GM19438 (cell line): ENCODE measurements at regions not wholly inside any gene's neighbourhood (a gene's known extent, or its start where the extent isn't known, plus 50 kb on each side); places are given as distances from the start of the nearest gene placed in this dataset.
"Not testable (repeated sequence)": the region's sequence is repeated elsewhere in the genome, so short reads cannot be mapped to it uniquely, and the experiment has no call there.

Experiments used
- ATAC-seq: cut with Tn5 transposase; IDR thresholded peaks from one replicate; pipeline ENCODE4 v1.9.1; 2021; ENCODE audit warnings: low read depth; ENCODE audit not compliant: unreplicated experiment

- no peak for ATAC-seq
These were observed 97.8 kb upstream of the PMAIP1 start for GRCh38 chr18:59802031-59802430.

- ATAC-seq = no peak
These were observed 98.2 kb upstream of the PMAIP1 start for GRCh38 chr18:59801576-59801975.

- ATAC-seq = no peak
These were observed 98.9 kb upstream of the PMAIP1 start for GRCh38 chr18:59800897-59801296.

GRCh38 chr18:59799383-59800015 is 100.3 kb upstream of the PMAIP1 start:
- ATAC-seq = no peak

- no peak for ATAC-seq
These were observed 98.7 kb upstream of the CCBE1 start for GRCh38 chr18:59795882-59796281.

- no peak for ATAC-seq
These were observed 95.1 kb upstream of the CCBE1 start for GRCh38 chr18:59792353-59792752.

- ATAC-seq = not testable (repeated sequence)
These were observed 93.2 kb upstream of the CCBE1 start for GRCh38 chr18:59790346-59790936.

- ATAC-seq = no peak
These were observed 91.5 kb upstream of the CCBE1 start for GRCh38 chr18:59788791-59789106.

- no peak for ATAC-seq
These were observed 91.0 kb upstream of the CCBE1 start for GRCh38 chr18:59787998-59788790.

GRCh38 chr18:59784694-59785093 is 87.5 kb upstream of the CCBE1 start:
- no peak for ATAC-seq

GRCh38 chr18:59783138-59783537 is 85.9 kb upstream of the CCBE1 start:
- peak; percentile 84 for ATAC-seq

- no peak for ATAC-seq
These were observed 82.8 kb upstream of the CCBE1 start for GRCh38 chr18:59779979-59780378.

GRCh38 chr18:59778434-59778833 is 81.2 kb upstream of the CCBE1 start:
- no peak for ATAC-seq

GRCh38 chr18:59777636-59778035 is 80.4 kb upstream of the CCBE1 start:
- ATAC-seq = no peak

GRCh38 chr18:59769129-59769865 is 72.1 kb upstream of the CCBE1 start:
- no peak for ATAC-seq

GRCh38 chr18:59768409-59768808 is 71.2 kb upstream of the CCBE1 start:
- no peak for ATAC-seq

- no peak for ATAC-seq
These were observed 70.5 kb upstream of the CCBE1 start for GRCh38 chr18:59767732-59768131.

GRCh38 chr18:59765343-59765742 is 68.1 kb upstream of the CCBE1 start:
- ATAC-seq = no peak

GRCh38 chr18:59764281-59764680 is 67.1 kb upstream of the CCBE1 start:
- ATAC-seq = no peak

GRCh38 chr18:59763541-59764136 is 66.4 kb upstream of the CCBE1 start:
- no peak for ATAC-seq
